ENCODE measurements at regions not wholly inside any gene's neighbourhood (a gene's known extent, or its start where the extent isn't known, plus 50 kb on each side); places are given as distances from the start of the nearest gene placed in this dataset.

DNA sequence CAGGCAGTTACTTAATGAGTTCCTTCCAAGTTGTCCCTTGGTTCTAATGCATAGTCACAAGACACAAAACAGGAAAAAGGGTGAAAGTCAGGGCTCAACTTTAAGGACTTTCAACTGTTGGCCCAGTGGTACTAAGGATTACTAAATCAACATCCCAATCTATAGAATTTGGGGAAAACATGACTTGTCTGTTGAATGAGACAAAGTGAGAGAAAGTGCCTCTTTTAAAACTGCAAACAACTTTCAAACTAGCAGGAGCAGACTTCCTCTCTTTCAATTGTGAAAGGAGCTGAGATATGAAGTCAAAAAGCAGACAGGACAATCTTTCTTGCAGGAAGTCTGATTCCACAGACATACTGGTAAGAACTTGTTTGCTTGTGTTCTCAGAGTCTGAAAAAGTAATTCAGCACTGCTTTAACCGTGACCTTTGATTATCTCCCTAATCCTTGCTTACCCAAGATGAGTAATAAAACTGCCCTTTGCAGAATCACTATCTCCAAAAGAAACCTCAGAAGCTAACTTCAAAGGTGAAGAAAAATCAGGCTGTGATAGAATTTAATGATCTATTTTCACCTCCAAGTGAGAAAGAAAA, 960.7 kb upstream of the RAG2 start:
- H3K9me3 Mint-ChIP-seq (ENCODE audit: unreplicated experiment): no peaks in the 10 kb centered on the region
- no peaks in the 10 kb centered on the region for H3K27me3 Mint-ChIP-seq (ENCODE audit: unreplicated experiment)
- H3K4me1 Mint-ChIP-seq (ENCODE audit: unreplicated experiment): no peaks in the 10 kb centered on the region
- DNase-seq (ENCODE audit: extremely low spot score, unreplicated experiment): no peak
- no peak overlapping the region for H3K4me3 Mint-ChIP-seq (ENCODE audit: unreplicated experiment)
- H3K27ac Mint-ChIP-seq (ENCODE audit: unreplicated experiment): no peak overlapping the region
- H3K36me3 Mint-ChIP-seq (ENCODE audit: unreplicated experiment): no peaks in the 10 kb centered on the region
- TF ChIP-seq, protein P1, sequence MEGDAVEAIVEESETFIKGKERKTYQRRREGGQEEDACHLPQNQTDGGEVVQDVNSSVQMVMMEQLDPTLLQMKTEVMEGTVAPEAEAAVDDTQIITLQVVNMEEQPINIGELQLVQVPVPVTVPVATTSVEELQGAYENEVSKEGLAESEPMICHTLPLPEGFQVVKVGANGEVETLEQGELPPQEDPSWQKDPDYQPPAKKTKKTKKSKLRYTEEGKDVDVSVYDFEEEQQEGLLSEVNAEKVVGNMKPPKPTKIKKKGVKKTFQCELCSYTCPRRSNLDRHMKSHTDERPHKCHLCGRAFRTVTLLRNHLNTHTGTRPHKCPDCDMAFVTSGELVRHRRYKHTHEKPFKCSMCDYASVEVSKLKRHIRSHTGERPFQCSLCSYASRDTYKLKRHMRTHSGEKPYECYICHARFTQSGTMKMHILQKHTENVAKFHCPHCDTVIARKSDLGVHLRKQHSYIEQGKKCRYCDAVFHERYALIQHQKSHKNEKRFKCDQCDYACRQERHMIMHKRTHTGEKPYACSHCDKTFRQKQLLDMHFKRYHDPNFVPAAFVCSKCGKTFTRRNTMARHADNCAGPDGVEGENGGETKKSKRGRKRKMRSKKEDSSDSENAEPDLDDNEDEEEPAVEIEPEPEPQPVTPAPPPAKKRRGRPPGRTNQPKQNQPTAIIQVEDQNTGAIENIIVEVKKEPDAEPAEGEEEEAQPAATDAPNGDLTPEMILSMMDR (IDR thresholded peaks at IDR 0.05): no peak

DNA sequence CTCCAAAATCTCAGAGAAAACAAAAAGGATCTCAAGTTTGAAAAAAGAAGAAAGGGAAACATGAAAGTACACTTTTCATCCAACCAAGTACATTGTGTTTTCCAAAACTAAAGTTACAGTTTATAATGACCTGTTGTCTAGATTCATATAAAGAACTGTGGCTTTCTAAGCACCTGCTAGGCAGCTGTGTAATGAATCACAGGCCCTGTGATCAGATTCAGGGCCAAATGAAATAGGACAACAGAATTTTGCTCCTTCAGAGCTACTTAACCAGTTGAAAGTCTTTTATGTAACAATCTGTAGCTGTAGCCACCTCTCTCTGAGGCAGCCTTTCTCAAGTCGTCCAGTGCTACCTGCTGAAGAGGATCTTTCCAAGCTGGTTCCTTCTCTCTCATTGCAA, 960.0 kb upstream of the RAG2 start:
- Mint-ChIP-seq H3K4me1 (ENCODE audit: unreplicated experiment) (no peaks in the 10 kb centered on the region), H3K27ac (ENCODE audit: unreplicated experiment) (no peak overlapping the region), H3K27me3 (ENCODE audit: unreplicated experiment) (peaks cover 2% of the 10 kb centered on the region), H3K4me3 (ENCODE audit: unreplicated experiment) (no peak overlapping the region), H3K36me3 (ENCODE audit: unreplicated experiment) (no peaks in the 10 kb centered on the region), H3K9me3 (ENCODE audit: unreplicated experiment) (no peaks in the 10 kb centered on the region)
- TF ChIP-seq, protein P1 (IDR thresholded peaks at IDR 0.05): no peak
- no peak for DNase-seq (ENCODE audit: extremely low spot score, unreplicated experiment)

DNA sequence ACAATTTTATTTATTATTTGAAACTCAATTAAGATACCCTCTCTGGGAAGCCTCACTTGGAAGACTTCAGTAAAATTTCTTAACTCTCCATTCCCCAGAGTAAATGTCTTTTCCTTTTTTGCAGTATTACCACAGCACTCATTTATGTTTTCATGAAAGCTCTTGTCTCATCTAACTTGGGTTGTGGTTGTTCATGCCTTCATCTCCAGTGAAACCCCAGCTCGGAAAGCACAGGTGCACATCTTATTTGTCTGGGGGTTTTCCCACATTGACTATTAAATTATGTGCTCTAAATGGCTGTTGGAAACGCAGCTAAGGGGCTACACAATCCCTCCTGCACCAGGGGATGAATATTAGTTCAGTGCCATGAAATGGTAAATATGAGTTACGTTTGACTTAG, 954.2 kb upstream of the RAG2 start:
- TF ChIP-seq, protein P1 (IDR thresholded peaks at IDR 0.05): no peak
- no peaks in the 10 kb centered on the region for H3K36me3 Mint-ChIP-seq (ENCODE audit: unreplicated experiment)
- H3K27me3 Mint-ChIP-seq (ENCODE audit: unreplicated experiment): peaks cover 10% of the 10 kb centered on the region

DNA sequence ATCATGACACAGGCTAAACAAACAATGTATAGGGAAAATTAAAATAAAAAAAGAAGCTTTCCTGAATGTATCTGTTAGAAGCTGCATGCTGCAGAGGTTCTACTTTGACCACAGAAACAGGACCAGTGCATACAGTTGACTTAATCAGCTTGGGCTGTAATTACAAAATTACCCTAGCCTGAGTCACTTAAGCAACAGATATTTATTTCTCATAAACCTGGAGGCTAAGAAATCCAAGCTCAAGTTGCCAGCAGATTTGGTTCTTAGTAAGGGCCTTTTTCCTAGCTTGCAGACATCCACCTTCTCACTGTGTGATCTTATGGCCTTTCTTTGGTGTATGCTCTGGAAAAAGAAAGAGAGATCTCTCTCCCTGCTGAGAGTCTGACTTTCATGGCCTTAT, 946.5 kb upstream of the RAG2 start:
- peaks cover 2% of the 10 kb centered on the region for H3K27me3 Mint-ChIP-seq (ENCODE audit: unreplicated experiment)
- H3K4me1 Mint-ChIP-seq (ENCODE audit: unreplicated experiment): no peaks in the 10 kb centered on the region
- TF ChIP-seq, protein P1 (IDR thresholded peaks at IDR 0.05): no peak
- H3K36me3 Mint-ChIP-seq (ENCODE audit: unreplicated experiment): no peaks in the 10 kb centered on the region
- no peak overlapping the region for H3K27ac Mint-ChIP-seq (ENCODE audit: unreplicated experiment)
- no peak for DNase-seq (ENCODE audit: extremely low spot score, unreplicated experiment)
- H3K9me3 Mint-ChIP-seq (ENCODE audit: unreplicated experiment): peaks cover 6% of the 10 kb centered on the region
- no peak overlapping the region for H3K4me3 Mint-ChIP-seq (ENCODE audit: unreplicated experiment)

More for the DNA sequence above, 954.2 kb upstream of the RAG2 start:
- Mint-ChIP-seq H3K27ac (ENCODE audit: unreplicated experiment) (no peak overlapping the region), H3K9me3 (ENCODE audit: unreplicated experiment) (no peaks in the 10 kb centered on the region), H3K4me1 (ENCODE audit: unreplicated experiment) (no peaks in the 10 kb centered on the region), H3K4me3 (ENCODE audit: unreplicated experiment) (no peak overlapping the region)
- no peak for DNase-seq (ENCODE audit: extremely low spot score, unreplicated experiment)

DNA sequence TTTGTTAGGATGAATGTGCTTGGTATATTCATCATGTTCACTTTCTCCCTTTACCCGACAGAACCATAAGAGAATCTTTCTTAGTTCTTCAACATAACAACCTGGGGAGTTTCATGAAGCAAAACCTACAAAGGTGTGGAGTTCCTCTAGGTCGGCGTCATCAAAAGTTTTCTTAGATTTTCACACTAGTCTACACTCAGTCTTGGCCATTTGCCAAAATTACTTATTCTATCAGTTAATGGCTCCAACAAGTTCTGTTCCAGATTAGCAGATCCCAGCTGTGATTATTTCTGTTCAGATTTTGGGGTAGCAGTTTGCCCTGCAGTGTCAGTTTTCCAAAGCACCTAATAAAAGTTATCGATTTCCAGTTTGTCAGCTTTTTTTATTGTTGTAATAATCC, 935.8 kb upstream of the RAG2 start:
- no peak overlapping the region for H3K27ac Mint-ChIP-seq (ENCODE audit: unreplicated experiment)
- no peak overlapping the region for H3K4me3 Mint-ChIP-seq (ENCODE audit: unreplicated experiment)
- H3K4me1 Mint-ChIP-seq (ENCODE audit: unreplicated experiment): no peaks in the 10 kb centered on the region
- no peak for DNase-seq (ENCODE audit: extremely low spot score, unreplicated experiment)
- peaks cover 3% of the 10 kb centered on the region for H3K36me3 Mint-ChIP-seq (ENCODE audit: unreplicated experiment)
- H3K27me3 Mint-ChIP-seq (ENCODE audit: unreplicated experiment): peaks cover 15% of the 10 kb centered on the region
- peaks cover 11% of the 10 kb centered on the region for H3K9me3 Mint-ChIP-seq (ENCODE audit: unreplicated experiment)
- TF ChIP-seq, protein P1 (IDR thresholded peaks at IDR 0.05): no peak

Measured in osteocyte (in vitro differentiated cells).